ENCODE measurements at regions not wholly inside any gene's neighbourhood (a gene's known extent, or its start where the extent isn't known, plus 50 kb on each side); places are given as distances from the start of the nearest gene placed in this dataset.
A peak's percentile ranks its signal among the peaks of the same experiment; 100 is the strongest.

- H3K27ac ChIP-seq (ENCODE audit: low read depth, low read length) = no peak overlapping the region
- no peak overlapping the region for H3K14ac ChIP-seq (ENCODE audit: low read length)
- DNase-seq = no peak
- no peak overlapping the region for H4K12ac ChIP-seq (ENCODE audit: low read depth, low read length)
- H3K4me2 ChIP-seq (ENCODE audit: low read length) = no peak overlapping the region
- no peak overlapping the region for H4K91ac ChIP-seq (ENCODE audit: low read depth, low read length)
- no peak overlapping the region for H2BK12ac ChIP-seq (ENCODE audit: low read length)
- H2BK120ac ChIP-seq (ENCODE audit: insufficient read depth, low read length, poor library complexity) = no peak overlapping the region
- no peak overlapping the region for H2BK5ac ChIP-seq (ENCODE audit: low read depth, low read length, poor library complexity)
- H3K4ac ChIP-seq (ENCODE audit: low read depth, low read length) = no peak overlapping the region
- H4K8ac ChIP-seq (ENCODE audit: low read depth, low read length) = no peak overlapping the region
- no peak overlapping the region for H2AK5ac ChIP-seq (ENCODE audit: low read length)
- H3K9me3 ChIP-seq (ENCODE audit: insufficient read depth, low read depth, low read length) = no peaks in the 10 kb centered on the region
- H3K23ac ChIP-seq (ENCODE audit: low read length) = no peak overlapping the region
- no peaks in the 10 kb centered on the region for H3K79me1 ChIP-seq (ENCODE audit: low read length)
- H3K36me3 ChIP-seq (ENCODE audit: control insufficient read depth in 1 of 2, insufficient read depth in 2 of 2, low read length in 2 of 2) = no peaks in the 10 kb centered on the region
- H3K4me3 ChIP-seq (ENCODE audit: low read depth, low read length) = no peak overlapping the region
- H3K9ac ChIP-seq (ENCODE audit: low read length) = no peak overlapping the region
- no CpG with 5 or more reads among the region's 3 CpGs for WGBS (ENCODE audit: extremely low coverage, insufficient coverage, insufficient read length)
- no peaks in the 10 kb centered on the region for H3K79me2 ChIP-seq (ENCODE audit: control insufficient read depth, insufficient read depth, low read length, poor library complexity)
- H3K18ac ChIP-seq (ENCODE audit: low read length) = no peak overlapping the region
- H3K4me1 ChIP-seq (ENCODE audit: control insufficient read depth in 1 of 2, insufficient read depth in 2 of 2, low read length in 2 of 2) = no peaks in the 10 kb centered on the region
- no peaks in the 10 kb centered on the region for H3K27me3 ChIP-seq (ENCODE audit: insufficient read depth, low read length)
- H2AFZ ChIP-seq (ENCODE audit: insufficient read depth, low read length, poor library complexity) = no peak overlapping the region
These were observed 372.8 kb upstream of the DUSP10 start for GRCh38 chr1:222114536-222115156.

- no peak overlapping the region for H3K14ac ChIP-seq (ENCODE audit: low read length)
- no peaks in the 10 kb centered on the region for H3K9me3 ChIP-seq (ENCODE audit: insufficient read depth, low read depth, low read length)
- H4K8ac ChIP-seq (ENCODE audit: low read depth, low read length) = no peak overlapping the region
- no peak overlapping the region for H2BK120ac ChIP-seq (ENCODE audit: insufficient read depth, low read length, poor library complexity)
- no peak overlapping the region for H3K27ac ChIP-seq (ENCODE audit: low read depth, low read length)
- H3K27me3 ChIP-seq (ENCODE audit: insufficient read depth, low read length) = no peaks in the 10 kb centered on the region
- no peak overlapping the region for H2AFZ ChIP-seq (ENCODE audit: insufficient read depth, low read length, poor library complexity)
- no peak overlapping the region for H3K4me3 ChIP-seq (ENCODE audit: low read depth, low read length)
- no peak overlapping the region for H3K4ac ChIP-seq (ENCODE audit: low read depth, low read length)
- no peak overlapping the region for H4K12ac ChIP-seq (ENCODE audit: low read depth, low read length)
- H2AK5ac ChIP-seq (ENCODE audit: low read length) = no peak overlapping the region
- H3K36me3 ChIP-seq (ENCODE audit: control insufficient read depth in 1 of 2, insufficient read depth in 2 of 2, low read length in 2 of 2) = no peaks in the 10 kb centered on the region
- H3K4me2 ChIP-seq (ENCODE audit: low read length) = no peak overlapping the region
- no peak for DNase-seq
- no peak overlapping the region for H2BK5ac ChIP-seq (ENCODE audit: low read depth, low read length, poor library complexity)
- H3K79me1 ChIP-seq (ENCODE audit: low read length) = no peaks in the 10 kb centered on the region
- H3K79me2 ChIP-seq (ENCODE audit: control insufficient read depth, insufficient read depth, low read length, poor library complexity) = no peaks in the 10 kb centered on the region
- H3K18ac ChIP-seq (ENCODE audit: low read length) = no peak overlapping the region
- no peak overlapping the region for H2BK12ac ChIP-seq (ENCODE audit: low read length)
- no peaks in the 10 kb centered on the region for H3K4me1 ChIP-seq (ENCODE audit: control insufficient read depth in 1 of 2, insufficient read depth in 2 of 2, low read length in 2 of 2)
- no peak overlapping the region for H3K9ac ChIP-seq (ENCODE audit: low read length)
- no CpG with 5 or more reads among the region's 4 CpGs for WGBS (ENCODE audit: extremely low coverage, insufficient coverage, insufficient read length)
- H3K23ac ChIP-seq (ENCODE audit: low read length) = no peak overlapping the region
- no peak overlapping the region for H4K91ac ChIP-seq (ENCODE audit: low read depth, low read length)
These were observed 367.9 kb upstream of the DUSP10 start for GRCh38 chr1:222109836-222110235.

- no peak overlapping the region for H3K9ac ChIP-seq (ENCODE audit: low read length)
- H2BK12ac ChIP-seq (ENCODE audit: low read length) = no peak overlapping the region
- H3K9me3 ChIP-seq (ENCODE audit: insufficient read depth, low read depth, low read length) = no peaks in the 10 kb centered on the region
- H2AFZ ChIP-seq (ENCODE audit: insufficient read depth, low read length, poor library complexity) = no peak overlapping the region
- no peaks in the 10 kb centered on the region for H3K4me1 ChIP-seq (ENCODE audit: control insufficient read depth in 1 of 2, insufficient read depth in 2 of 2, low read length in 2 of 2)
- H3K79me2 ChIP-seq (ENCODE audit: control insufficient read depth, insufficient read depth, low read length, poor library complexity) = no peaks in the 10 kb centered on the region
- H4K12ac ChIP-seq (ENCODE audit: low read depth, low read length) = no peak overlapping the region
- H3K4ac ChIP-seq (ENCODE audit: low read depth, low read length) = no peak overlapping the region
- DNase-seq = no peak
- H3K27me3 ChIP-seq (ENCODE audit: insufficient read depth, low read length) = no peaks in the 10 kb centered on the region
- no peak overlapping the region for H3K4me3 ChIP-seq (ENCODE audit: low read depth, low read length)
- no peak overlapping the region for H2AK5ac ChIP-seq (ENCODE audit: low read length)
- H3K4me2 ChIP-seq (ENCODE audit: low read length) = no peak overlapping the region
- H3K79me1 ChIP-seq (ENCODE audit: low read length) = no peaks in the 10 kb centered on the region
- H2BK5ac ChIP-seq (ENCODE audit: low read depth, low read length, poor library complexity) = no peak overlapping the region
- no CpG with 5 or more reads among the region's 4 CpGs for WGBS (ENCODE audit: extremely low coverage, insufficient coverage, insufficient read length)
- H4K8ac ChIP-seq (ENCODE audit: low read depth, low read length) = no peak overlapping the region
- no peak overlapping the region for H3K18ac ChIP-seq (ENCODE audit: low read length)
- H2BK120ac ChIP-seq (ENCODE audit: insufficient read depth, low read length, poor library complexity) = no peak overlapping the region
- H4K91ac ChIP-seq (ENCODE audit: low read depth, low read length) = no peak overlapping the region
- no peak overlapping the region for H3K23ac ChIP-seq (ENCODE audit: low read length)
- no peak overlapping the region for H3K27ac ChIP-seq (ENCODE audit: low read depth, low read length)
- H3K14ac ChIP-seq (ENCODE audit: low read length) = no peak overlapping the region
- no peaks in the 10 kb centered on the region for H3K36me3 ChIP-seq (ENCODE audit: control insufficient read depth in 1 of 2, insufficient read depth in 2 of 2, low read length in 2 of 2)
These were observed 366.1 kb upstream of the DUSP10 start for GRCh38 chr1:222107975-222108374.

GRCh38 chr1:222107267-222107666 lies 365.4 kb upstream of the DUSP10 start:
- no peak overlapping the region for H3K27ac ChIP-seq (ENCODE audit: low read depth, low read length)
- no peaks in the 10 kb centered on the region for H3K79me1 ChIP-seq (ENCODE audit: low read length)
- no peak overlapping the region for H3K9ac ChIP-seq (ENCODE audit: low read length)
- H3K4me1 ChIP-seq (ENCODE audit: control insufficient read depth in 1 of 2, insufficient read depth in 2 of 2, low read length in 2 of 2) = no peaks in the 10 kb centered on the region
- H3K79me2 ChIP-seq (ENCODE audit: control insufficient read depth, insufficient read depth, low read length, poor library complexity) = no peaks in the 10 kb centered on the region
- no peak overlapping the region for H2BK12ac ChIP-seq (ENCODE audit: low read length)
- DNase-seq = peak in 1 of 2 donors; percentile 13
- no peak overlapping the region for H2BK120ac ChIP-seq (ENCODE audit: insufficient read depth, low read length, poor library complexity)
- no peaks in the 10 kb centered on the region for H3K36me3 ChIP-seq (ENCODE audit: control insufficient read depth in 1 of 2, insufficient read depth in 2 of 2, low read length in 2 of 2)
- H3K9me3 ChIP-seq (ENCODE audit: insufficient read depth, low read depth, low read length) = no peaks in the 10 kb centered on the region
- no peak overlapping the region for H3K23ac ChIP-seq (ENCODE audit: low read length)
- no peak overlapping the region for H3K4ac ChIP-seq (ENCODE audit: low read depth, low read length)
- H3K14ac ChIP-seq (ENCODE audit: low read length) = no peak overlapping the region
- H4K12ac ChIP-seq (ENCODE audit: low read depth, low read length) = no peak overlapping the region
- H2BK5ac ChIP-seq (ENCODE audit: low read depth, low read length, poor library complexity) = no peak overlapping the region
- WGBS (ENCODE audit: extremely low coverage, insufficient coverage, insufficient read length) = no CpG with 5 or more reads among the region's 5 CpGs
- no peak overlapping the region for H4K91ac ChIP-seq (ENCODE audit: low read depth, low read length)
- H3K4me2 ChIP-seq (ENCODE audit: low read length) = no peak overlapping the region
- H2AK5ac ChIP-seq (ENCODE audit: low read length) = no peak overlapping the region
- H3K27me3 ChIP-seq (ENCODE audit: insufficient read depth, low read length) = no peaks in the 10 kb centered on the region
- H3K4me3 ChIP-seq (ENCODE audit: low read depth, low read length) = no peak overlapping the region
- H3K18ac ChIP-seq (ENCODE audit: low read length) = no peak overlapping the region
- H2AFZ ChIP-seq (ENCODE audit: insufficient read depth, low read length, poor library complexity) = no peak overlapping the region
- H4K8ac ChIP-seq (ENCODE audit: low read depth, low read length) = no peak overlapping the region
